ENCODE measurements at regions not wholly inside any gene's neighbourhood (a gene's known extent, or its start where the extent isn't known, plus 50 kb on each side); places are given as distances from the start of the nearest gene placed in this dataset.

GRCh38 chr4:55296096-55296495 is 49.9 kb upstream of the SRD5A3 start:
- no peak overlapping the region for H3K4me3 Mint-ChIP-seq (ENCODE audit: low read depth, unreplicated experiment)

More at GRCh38 chr4:55296096-55296495, 49.9 kb upstream of the SRD5A3 start:
- CTCF ChIA-PET, result no interaction called here
- no peaks in the 10 kb centered on the region for H3K4me1 Mint-ChIP-seq (ENCODE audit: low read depth, unreplicated experiment)
- H3K27me3 Mint-ChIP-seq (ENCODE audit: unreplicated experiment), result no peaks in the 10 kb centered on the region
- peaks cover 3% of the 10 kb centered on the region for H3K9me3 Mint-ChIP-seq (ENCODE audit: low read depth, unreplicated experiment)
- H3K36me3 Mint-ChIP-seq (ENCODE audit: insufficient read depth, unreplicated experiment), result no peaks in the 10 kb centered on the region
- intact Hi-C loops (cut with micrococcal nuclease; ENCODE audit: unreplicated experiment), result no loop called here
- H3K27ac Mint-ChIP-seq (ENCODE audit: unreplicated experiment), result no peak overlapping the region
- no TSS peak for BruUV-seq (replicated peaks)
- TF ChIP-seq CTCF (IDR thresholded peaks at IDR 0.05; ENCODE audit: unreplicated experiment), result no peak
- DNase-seq, result no peak
